Erythroblast (primary cell): ENCODE measurements at regions not wholly inside any gene's neighbourhood (a gene's known extent, or its start where the extent isn't known, plus 50 kb on each side); places are given as distances from the start of the nearest gene placed in this dataset.

Experiments
- GATA1 ChIP-seq: IDR thresholded peaks from 2 replicates; pipeline ENCODE4 v1.6.1; 2011; ENCODE audit warnings: low read depth, mild to moderate bottlenecking, control low read depth, low read length, moderate library complexity
- POLR2A ChIP-seq: IDR thresholded peaks from 2 replicates; pipeline ENCODE4 v1.6.1; 2011; ENCODE audit warnings: mild to moderate bottlenecking, low read length

GRCh38 chr2:15861898-15862297, 78.5 kb upstream of the MYCN start:
- TF ChIP-seq POLR2A (no peak), GATA1 (no peak)
